GM21786 (cell line): ENCODE measurements at regions not wholly inside any gene's neighbourhood (a gene's known extent, or its start where the extent isn't known, plus 50 kb on each side); places are given as distances from the start of the nearest gene placed in this dataset.

Source experiments
- ATAC-seq: cut with Tn5 transposase; IDR thresholded peaks from one replicate; pipeline ENCODE4 v1.9.1; 2021; ENCODE audit not compliant: unreplicated experiment

GRCh38 chr16:26647870-26648269 is 418.9 kb upstream of the C16orf82 start:
- no peak for ATAC-seq

- no peak for ATAC-seq
Observed at GRCh38 chr16:26648851-26649250, 417.9 kb upstream of the C16orf82 start.

GRCh38 chr16:26649381-26650045 is 417.2 kb upstream of the C16orf82 start:
- no peak for ATAC-seq

GRCh38 chr16:26651464-26651863 is 415.3 kb upstream of the C16orf82 start:
- no peak for ATAC-seq

- no peak for ATAC-seq
Observed at GRCh38 chr16:26651884-26652283, 414.8 kb upstream of the C16orf82 start.

GRCh38 chr16:26658486-26658885 is 408.2 kb upstream of the C16orf82 start:
- no peak for ATAC-seq

GRCh38 chr16:26658915-26659314 is 407.8 kb upstream of the C16orf82 start:
- no peak for ATAC-seq

- no peak for ATAC-seq
Observed at GRCh38 chr16:26664086-26664485, 402.6 kb upstream of the C16orf82 start.

- no peak for ATAC-seq
Observed at GRCh38 chr16:26665166-26665939, 401.4 kb upstream of the C16orf82 start.

- ATAC-seq = no peak
Observed at GRCh38 chr16:26666486-26666885, 400.2 kb upstream of the C16orf82 start.

- no peak for ATAC-seq
Observed at GRCh38 chr16:26667307-26667706, 399.4 kb upstream of the C16orf82 start.

- ATAC-seq = no peak
Observed at GRCh38 chr16:26668026-26668425, 398.7 kb upstream of the C16orf82 start.

GRCh38 chr16:26672206-26672605 is 394.5 kb upstream of the C16orf82 start:
- ATAC-seq = no peak

GRCh38 chr16:26673011-26673410 is 393.7 kb upstream of the C16orf82 start:
- ATAC-seq = no peak

GRCh38 chr16:26680671-26681070 is 386.1 kb upstream of the C16orf82 start:
- ATAC-seq = no peak

GRCh38 chr16:26688105-26688504 is 378.6 kb upstream of the C16orf82 start:
- ATAC-seq = no peak

GRCh38 chr16:26688699-26689098 is 378.0 kb upstream of the C16orf82 start:
- no peak for ATAC-seq

- no peak for ATAC-seq
Observed at GRCh38 chr16:26692658-26693057, 374.1 kb upstream of the C16orf82 start.

- ATAC-seq = no peak
Observed at GRCh38 chr16:26697807-26698206, 368.9 kb upstream of the C16orf82 start.

GRCh38 chr16:26700250-26700649 is 366.5 kb upstream of the C16orf82 start:
- no peak for ATAC-seq

GRCh38 chr16:26701243-26701886 is 365.4 kb upstream of the C16orf82 start:
- no peak for ATAC-seq

- ATAC-seq = no peak
Observed at GRCh38 chr16:26705346-26705745, 361.4 kb upstream of the C16orf82 start.
